ENCODE measurements at regions not wholly inside any gene's neighbourhood (a gene's known extent, or its start where the extent isn't known, plus 50 kb on each side); places are given as distances from the start of the nearest gene placed in this dataset.

DNA sequence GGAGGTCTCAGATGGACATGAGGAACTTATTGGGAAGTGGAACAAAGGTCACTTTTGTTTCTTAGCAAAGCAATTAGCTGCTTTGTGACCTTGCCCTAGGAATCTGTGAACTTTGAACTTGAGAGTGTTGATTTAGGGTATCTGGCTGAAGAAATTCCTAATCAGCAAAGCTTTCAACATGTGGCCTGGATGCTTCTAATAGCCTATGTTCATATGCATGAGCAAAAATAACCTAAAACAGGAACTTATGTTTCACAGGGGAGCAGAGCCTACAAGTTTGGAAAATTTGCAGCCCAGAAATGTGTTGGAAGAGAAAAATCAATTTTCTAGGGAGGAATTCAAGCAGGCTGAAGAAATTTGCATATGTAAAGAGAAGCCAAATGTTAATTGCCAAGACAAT is 405.8 kb upstream of the SALL3 start:
- TF ChIP-seq CTCF (IDR thresholded peaks at IDR 0.05; ENCODE audit: poor library complexity, severe bottlenecking), result no peak
- no peak for TF ChIP-seq RAD21 (conservative IDR thresholded peaks at IDR 0.05)
- TF ChIP-seq SMC3 (conservative IDR thresholded peaks at IDR 0.05; ENCODE audit: poor library complexity), result no peak
- TF ChIP-seq POLR2AphosphoS5 (IDR thresholded peaks at IDR 0.05), result no peak
- TF ChIP-seq TAF1 (IDR thresholded peaks at IDR 0.05; ENCODE audit: low read depth), result no peak
